Bronchial epithelial cell (primary cell): ENCODE measurements at regions not wholly inside any gene's neighbourhood (a gene's known extent, or its start where the extent isn't known, plus 50 kb on each side); places are given as distances from the start of the nearest gene placed in this dataset.

Experiments
- DNase-seq: peaks from one replicate; pipeline ENCODE4 v3.0.0-alpha.2; 2010; ENCODE audit warnings: low read depth
- FAIRE-seq: peaks from 2 replicates; lab custom pipeline; 2011; peaks lifted over from hg19 to GRCh38; lab: Jason Lieb, UNC
- H3K27me3 ChIP-seq: 2 replicates; pipeline ENCODE4 v1.5.1; 2011; ENCODE audit warnings: low read length; ENCODE audit not compliant: control insufficient read depth, insufficient read depth
- H3K36me3 ChIP-seq: 2 replicates; pipeline ENCODE4 v1.5.1; 2011; ENCODE audit warnings: low read length; ENCODE audit not compliant: control insufficient read depth, insufficient read depth
- H3K4me3 ChIP-seq: 2 replicates; pipeline ENCODE4 v1.5.1; 2011; ENCODE audit warnings: mild to moderate bottlenecking, low read depth, low read length, control low read depth
- TF ChIP-seq, protein P1 (sequence below): IDR thresholded peaks from 2 replicates; pipeline ENCODE4 v1.5.1; 2011; ENCODE audit warnings: mild to moderate bottlenecking, moderate library complexity, low read length, control low read depth, inconsistent platforms; ENCODE audit not compliant: insufficient read depth, severe bottlenecking

DNA sequence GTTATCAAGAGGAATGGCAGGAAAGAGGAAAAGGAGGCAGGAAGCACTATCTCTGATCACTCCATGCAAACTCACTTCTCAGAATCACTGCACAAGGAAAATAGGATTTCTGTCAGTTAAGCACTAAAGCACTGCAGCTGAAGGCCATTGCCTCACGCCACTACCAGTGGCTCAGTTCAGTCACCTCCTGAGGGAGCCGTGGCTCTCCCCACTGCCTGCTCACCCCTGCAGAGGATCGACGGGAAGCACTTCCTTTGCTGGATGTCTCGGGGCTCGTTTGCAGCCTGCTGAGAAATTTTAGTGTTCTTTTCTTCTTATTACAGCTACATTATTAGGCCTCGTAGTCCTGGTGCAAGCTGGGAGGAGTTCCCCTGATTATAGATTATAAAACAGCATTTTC is 90.1 kb upstream of the ADCY1 start:
- Histone ChIP-seq H3K27me3 (no peaks in the 10 kb centered on the region), H3K4me3 (no peak overlapping the region), H3K36me3 (no peaks in the 10 kb centered on the region)
- TF ChIP-seq, protein P1, sequence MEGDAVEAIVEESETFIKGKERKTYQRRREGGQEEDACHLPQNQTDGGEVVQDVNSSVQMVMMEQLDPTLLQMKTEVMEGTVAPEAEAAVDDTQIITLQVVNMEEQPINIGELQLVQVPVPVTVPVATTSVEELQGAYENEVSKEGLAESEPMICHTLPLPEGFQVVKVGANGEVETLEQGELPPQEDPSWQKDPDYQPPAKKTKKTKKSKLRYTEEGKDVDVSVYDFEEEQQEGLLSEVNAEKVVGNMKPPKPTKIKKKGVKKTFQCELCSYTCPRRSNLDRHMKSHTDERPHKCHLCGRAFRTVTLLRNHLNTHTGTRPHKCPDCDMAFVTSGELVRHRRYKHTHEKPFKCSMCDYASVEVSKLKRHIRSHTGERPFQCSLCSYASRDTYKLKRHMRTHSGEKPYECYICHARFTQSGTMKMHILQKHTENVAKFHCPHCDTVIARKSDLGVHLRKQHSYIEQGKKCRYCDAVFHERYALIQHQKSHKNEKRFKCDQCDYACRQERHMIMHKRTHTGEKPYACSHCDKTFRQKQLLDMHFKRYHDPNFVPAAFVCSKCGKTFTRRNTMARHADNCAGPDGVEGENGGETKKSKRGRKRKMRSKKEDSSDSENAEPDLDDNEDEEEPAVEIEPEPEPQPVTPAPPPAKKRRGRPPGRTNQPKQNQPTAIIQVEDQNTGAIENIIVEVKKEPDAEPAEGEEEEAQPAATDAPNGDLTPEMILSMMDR = no peak
- DNase-seq (no peak), FAIRE-seq (no peak)

DNA sequence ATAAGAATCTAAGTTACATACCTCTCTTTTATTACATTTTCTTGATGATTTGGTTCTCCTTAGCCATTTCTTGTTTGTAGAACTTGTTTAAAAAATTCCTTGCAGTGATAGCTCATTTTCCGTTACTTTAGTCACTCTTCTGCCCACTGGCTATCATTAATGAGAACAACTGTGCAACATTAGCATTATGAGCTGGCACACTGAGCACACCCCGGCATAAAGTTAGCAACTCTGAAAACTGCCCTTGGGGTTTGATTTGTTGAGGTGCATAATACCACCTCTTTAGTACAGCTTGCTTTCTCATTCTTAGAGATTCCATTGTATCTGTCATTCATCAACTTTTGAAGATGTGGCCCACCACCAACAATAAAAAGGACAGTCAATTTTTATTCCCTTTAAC is 87.6 kb upstream of the ADCY1 start:
- TF ChIP-seq, protein P1 = no peak
- H3K27me3 ChIP-seq = no peaks in the 10 kb centered on the region
- FAIRE-seq (no peak), DNase-seq (no peak)
- H3K4me3 ChIP-seq = no peak overlapping the region
- H3K36me3 ChIP-seq = no peaks in the 10 kb centered on the region

DNA sequence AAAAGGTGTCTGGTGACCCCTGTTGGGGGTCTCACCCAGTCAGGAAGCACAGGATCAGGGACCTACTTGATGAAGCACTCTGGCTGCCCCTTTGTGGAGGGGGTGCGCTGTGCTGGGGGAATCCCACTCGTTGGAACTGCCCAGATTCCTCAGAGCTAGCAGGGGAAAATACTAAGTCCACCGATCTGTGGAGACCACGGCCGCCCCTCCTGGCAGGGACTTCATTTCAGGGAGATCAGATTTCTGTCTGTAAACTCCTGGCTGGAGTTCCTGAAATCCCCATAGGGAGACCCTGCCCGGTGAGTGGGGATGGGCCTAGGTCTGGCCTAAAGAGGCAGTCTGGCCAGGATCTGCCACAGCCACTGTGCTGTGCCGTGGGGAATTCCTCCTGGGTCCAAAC is 79.3 kb upstream of the ADCY1 start:
- TF ChIP-seq, protein P1 = no peak
- H3K36me3 ChIP-seq = no peaks in the 10 kb centered on the region
- no peak overlapping the region for H3K4me3 ChIP-seq
- DNase-seq = no peak
- FAIRE-seq = no peak
- H3K27me3 ChIP-seq = no peaks in the 10 kb centered on the region

DNA sequence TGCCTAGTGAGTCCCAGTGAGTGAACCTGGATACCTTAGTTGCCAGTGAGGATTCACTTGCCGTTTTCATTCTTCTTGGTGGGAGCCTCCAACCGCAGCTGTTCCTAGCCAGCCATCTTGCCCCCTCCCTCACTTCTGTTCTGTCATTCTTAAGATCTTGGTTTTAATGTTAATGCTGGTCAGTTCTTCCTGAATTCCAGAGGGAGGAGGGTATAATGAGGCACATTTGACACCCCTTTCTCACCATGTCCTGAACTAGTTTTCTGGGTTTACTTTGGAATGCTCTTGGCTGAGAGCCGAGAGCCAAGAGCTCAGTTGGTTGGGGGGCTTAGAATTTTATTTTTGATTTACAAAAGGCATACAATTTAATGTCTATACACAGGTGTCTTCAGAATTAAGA is 78.5 kb upstream of the ADCY1 start:
- Histone ChIP-seq H3K27me3 (no peaks in the 10 kb centered on the region), H3K4me3 (no peak overlapping the region), H3K36me3 (no peaks in the 10 kb centered on the region)
- DNase-seq (no peak), FAIRE-seq (no peak)
- TF ChIP-seq, protein P1 = no peak

DNA sequence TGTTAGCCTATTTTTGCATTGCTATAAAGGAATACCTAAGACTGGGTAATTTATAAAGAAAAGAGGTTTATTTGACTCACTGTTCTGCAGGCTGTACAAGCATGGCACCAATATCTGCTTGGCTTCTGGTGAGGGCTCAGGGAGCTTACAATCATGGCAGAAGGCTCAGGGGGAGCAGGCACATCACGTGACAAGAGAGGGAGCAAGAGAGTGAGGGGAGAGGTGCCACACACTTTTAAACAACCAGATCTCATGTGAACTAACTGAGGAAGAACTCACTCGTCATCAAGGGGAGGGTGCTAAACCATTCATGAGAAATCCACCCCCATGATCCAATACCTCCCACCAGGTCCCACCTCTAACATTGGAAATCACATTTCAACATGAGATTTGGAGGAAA is 73.9 kb upstream of the ADCY1 start:
- FAIRE-seq (no peak), DNase-seq (no peak)
- no peak overlapping the region for H3K4me3 ChIP-seq
- H3K36me3 ChIP-seq = no peaks in the 10 kb centered on the region
- TF ChIP-seq, protein P1 = no peak
- no peaks in the 10 kb centered on the region for H3K27me3 ChIP-seq

DNA sequence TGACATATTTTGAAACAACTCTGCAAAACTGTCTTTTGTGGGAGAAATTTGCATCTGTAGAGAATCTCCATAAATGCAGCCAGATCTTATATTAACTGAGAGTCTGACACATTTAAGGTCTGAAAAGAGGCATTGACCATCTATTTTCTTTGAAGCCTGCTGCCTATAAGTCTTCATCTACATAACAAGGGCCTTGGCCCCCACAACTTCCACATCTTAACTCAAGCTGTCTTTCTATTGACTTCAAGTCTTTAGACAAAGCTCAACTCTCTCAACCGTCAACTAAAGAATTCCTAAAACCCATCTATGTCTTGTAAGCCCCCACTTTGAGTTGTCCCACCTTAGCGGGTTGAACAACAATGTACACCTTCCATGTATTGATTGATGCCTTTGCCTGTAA is 72.4 kb upstream of the ADCY1 start:
- Histone ChIP-seq H3K27me3 (no peaks in the 10 kb centered on the region), H3K36me3 (no peaks in the 10 kb centered on the region), H3K4me3 (no peak overlapping the region)
- no peak for DNase-seq
- FAIRE-seq = no peak
- TF ChIP-seq, protein P1 = no peak
